K562 (cell line): ENCODE measurements at regions not wholly inside any gene's neighbourhood (a gene's known extent, or its start where the extent isn't known, plus 50 kb on each side); places are given as distances from the start of the nearest gene placed in this dataset.

Source experiments
- HMGN3 ChIP-seq: IDR thresholded peaks from 2 replicates; pipeline ENCODE4 v1.6.1; 2011; ENCODE audit warnings: borderline replicate concordance, low read depth, mild to moderate bottlenecking, mixed read lengths, low read length; ENCODE audit not compliant: insufficient read length; ENCODE audit errors: extremely low read depth
- MGA ChIP-seq: fragments of 450-650 bp; IDR thresholded peaks from 2 replicates; pipeline ENCODE4 v1.6.1; 2016; ENCODE audit warnings: mild to moderate bottlenecking, moderate library complexity
- ZNF274 ChIP-seq: IDR thresholded peaks from 2 replicates; pipeline ENCODE4 v1.6.1; 2011; ENCODE audit warnings: low read depth, mild to moderate bottlenecking, low read length, moderate library complexity, borderline replicate concordance

- TF ChIP-seq MGA (no peak), ZNF274 (no peak), HMGN3 (no peak)
Measured at GRCh38 chr5:27969157-27969556, 930.8 kb upstream of the CDH9 start (continued).
